Activated CD4-positive, alpha-beta T cell treated with anti-CD3 and anti-CD28 coated beads, Interleukin-2, Interleukin-4, amounts not matched to agents 100 ng/mL and 50 ng/mL, durations not matched to agents 16 hours and 8 hours (primary cell): ENCODE measurements at regions not wholly inside any gene's neighbourhood (a gene's known extent, or its start where the extent isn't known, plus 50 kb on each side); places are given as distances from the start of the nearest gene placed in this dataset.

Source experiments
- DNase-seq: peaks from one replicate; pipeline ENCODE4 v3.0.0-alpha.2; 2020; ENCODE audit warnings: low spot score

GRCh38 chr11:28677721-28678120, 569.5 kb downstream of the METTL15 start:
- DNase-seq: no peak

DNA sequence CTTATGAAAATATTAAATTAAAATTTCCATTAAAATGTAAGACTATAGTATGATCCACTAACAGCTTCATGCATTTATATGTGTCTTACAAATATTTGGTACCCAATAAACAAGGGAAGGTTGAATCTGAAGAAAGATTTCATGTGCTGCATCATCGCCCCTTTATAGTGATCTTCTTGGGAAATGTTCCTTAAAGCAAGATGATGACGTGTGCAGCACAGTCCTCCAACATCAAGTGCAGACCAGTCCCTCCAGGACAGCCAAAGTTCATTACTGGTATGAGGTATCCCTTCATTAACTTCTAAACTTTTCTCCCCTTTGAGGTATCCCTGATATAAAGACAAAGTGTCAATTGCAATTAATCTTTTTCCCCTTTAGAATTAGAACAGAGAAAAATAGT, 567.0 kb downstream of the METTL15 start:
- DNase-seq: no peak

GRCh38 chr11:28674433-28675103, 566.4 kb downstream of the METTL15 start:
- DNase-seq: no peak

- DNase-seq: no peak
These were observed 565.7 kb downstream of the METTL15 start for GRCh38 chr11:28673691-28674432.

GRCh38 chr11:28671274-28671673, 563.1 kb downstream of the METTL15 start:
- no peak for DNase-seq

DNA sequence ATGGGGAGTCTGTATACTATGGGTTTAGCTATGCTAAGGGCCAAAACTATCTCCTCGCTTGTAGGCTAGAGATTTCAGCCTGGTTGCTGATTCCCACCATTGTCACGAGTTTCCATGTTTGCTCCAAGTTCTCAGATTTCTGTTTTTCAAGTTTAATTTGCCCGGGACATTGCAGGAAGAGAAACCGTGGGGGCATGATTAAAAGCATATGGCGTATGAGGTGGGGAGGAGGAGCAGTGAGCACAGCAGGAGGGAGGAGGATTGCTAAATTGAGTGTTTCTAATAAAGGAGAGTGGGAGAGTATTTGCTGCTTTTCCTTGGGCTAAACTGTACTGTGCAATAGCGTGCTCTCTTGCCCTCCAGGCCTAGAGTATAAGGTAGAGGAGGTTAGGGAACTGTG, 558.4 kb downstream of the METTL15 start:
- no peak for DNase-seq

DNA sequence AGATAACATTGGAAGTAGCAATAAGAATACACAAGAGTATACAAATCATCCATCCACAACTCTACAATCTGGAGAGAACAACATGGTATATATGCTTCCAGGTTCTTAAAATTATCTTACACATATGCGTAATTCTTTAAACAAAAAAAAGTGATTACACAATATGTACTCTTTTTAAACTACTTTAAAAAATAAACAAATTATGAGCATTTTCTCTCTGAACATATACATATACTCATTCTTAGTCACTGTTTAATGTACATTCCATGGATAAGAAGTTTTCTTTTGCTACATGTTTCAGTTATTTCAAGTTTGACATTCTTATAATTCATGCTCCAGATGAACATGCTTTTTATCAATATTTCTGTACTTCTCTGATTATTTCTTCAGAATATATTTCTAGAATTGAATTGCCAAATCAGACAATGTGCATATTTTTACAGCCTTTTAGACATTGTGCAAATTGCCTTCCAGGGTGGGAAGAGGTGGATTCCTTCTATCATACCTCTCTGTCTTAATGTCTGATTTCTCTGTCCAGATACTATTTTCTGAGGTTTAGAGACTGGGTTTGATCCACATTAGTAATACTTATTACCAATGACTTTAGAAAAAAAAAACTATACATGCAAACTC, 551.6 kb downstream of the METTL15 start:
- no peak for DNase-seq

GRCh38 chr11:28657378-28658030, 549.3 kb downstream of the METTL15 start:
- no peak for DNase-seq

GRCh38 chr11:28654191-28654590, 546.0 kb downstream of the METTL15 start:
- no peak for DNase-seq

- DNase-seq: no peak
These were observed 541.7 kb downstream of the METTL15 start for GRCh38 chr11:28649922-28650321.

DNA sequence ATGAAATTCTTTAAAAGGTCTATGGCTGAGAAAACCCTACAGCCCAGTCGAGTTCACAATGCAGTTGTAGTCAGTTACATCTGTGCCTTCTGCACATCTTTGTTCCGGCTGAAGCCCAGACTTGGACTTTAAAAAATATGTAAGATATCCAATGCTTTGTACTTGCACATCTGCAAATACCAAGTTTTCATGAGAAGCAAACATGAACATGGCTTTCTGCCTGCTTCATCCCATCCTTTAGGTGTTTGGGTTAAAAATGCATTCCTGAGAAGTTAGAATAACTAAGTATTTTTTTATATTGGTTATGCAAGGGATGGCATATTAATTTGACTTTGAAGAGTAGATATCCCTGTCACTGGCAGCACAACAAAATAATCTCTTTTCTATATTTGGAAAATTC, 528.4 kb downstream of the METTL15 start:
- no peak for DNase-seq

DNA sequence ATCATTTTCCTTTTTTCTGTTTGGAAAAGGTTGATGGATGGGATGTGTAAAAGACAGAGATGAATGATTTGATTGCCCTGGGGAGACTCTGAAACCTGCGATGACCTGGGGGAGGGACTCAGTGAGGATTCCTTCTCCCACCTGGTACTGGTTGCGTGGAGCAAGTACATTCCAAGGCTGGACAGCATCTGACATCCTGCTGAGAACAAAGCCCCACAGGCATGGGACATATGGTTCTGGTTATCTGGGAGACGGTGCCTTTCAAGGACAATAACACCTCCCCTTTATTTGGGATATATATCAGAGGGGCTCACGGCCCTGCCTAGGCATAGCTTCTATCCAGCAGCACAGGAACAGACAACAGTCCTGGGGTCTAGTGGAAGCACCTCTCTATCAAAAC, 527.8 kb downstream of the METTL15 start:
- no peak for DNase-seq

GRCh38 chr11:28632338-28632737, 524.1 kb downstream of the METTL15 start:
- DNase-seq: no peak

GRCh38 chr11:28631148-28631547, 523.0 kb downstream of the METTL15 start:
- DNase-seq: no peak

GRCh38 chr11:28629235-28629634, 521.0 kb downstream of the METTL15 start:
- no peak for DNase-seq

GRCh38 chr11:28628412-28628811, 520.2 kb downstream of the METTL15 start:
- DNase-seq: no peak

DNA sequence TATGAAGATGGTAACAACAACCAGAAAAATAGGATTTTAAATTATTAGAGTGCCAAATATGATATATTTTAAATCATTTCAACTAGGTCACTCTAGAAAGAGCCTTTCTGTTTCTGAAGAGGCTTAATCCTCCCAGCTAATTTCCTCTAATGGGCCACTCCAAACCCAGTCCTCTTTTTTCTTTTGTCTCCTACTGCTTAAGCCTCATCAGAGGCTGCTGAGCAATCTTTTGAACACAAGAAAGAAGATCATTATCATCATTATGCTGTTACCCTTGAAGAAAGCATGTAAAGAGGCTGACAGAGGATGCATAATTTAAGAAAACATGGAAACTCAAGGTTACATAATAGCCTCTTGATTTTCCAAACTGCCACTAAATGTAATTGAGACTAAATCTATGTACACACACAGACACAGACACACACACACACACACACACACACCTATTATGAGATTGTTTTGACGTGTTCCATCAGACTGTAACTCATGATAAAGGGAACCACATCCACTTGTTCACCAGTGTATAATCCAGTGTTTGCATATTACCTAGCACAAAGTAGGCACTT, 519.6 kb downstream of the METTL15 start:
- no peak for DNase-seq

- DNase-seq: no peak
These were observed 517.3 kb downstream of the METTL15 start for GRCh38 chr11:28625532-28625931.

DNA sequence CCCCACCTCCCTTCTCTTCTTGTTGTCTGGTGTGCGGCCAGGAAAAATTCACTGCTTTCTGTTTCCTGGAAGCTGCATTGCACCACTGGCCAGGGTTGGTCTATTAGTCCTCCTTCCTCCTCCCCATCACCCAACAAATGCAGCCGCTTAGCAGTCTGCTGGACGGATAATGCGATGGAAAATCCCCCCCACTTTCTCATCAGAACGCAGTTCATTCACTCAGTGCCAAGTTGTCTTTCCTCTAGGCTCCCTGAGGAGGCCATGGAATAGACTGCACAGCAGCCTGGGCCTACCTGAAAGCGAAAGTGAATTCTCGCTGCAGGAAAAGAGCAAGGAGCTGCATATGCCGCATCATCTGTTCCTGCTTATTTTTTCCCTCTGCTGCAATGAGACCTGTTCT, 513.6 kb downstream of the METTL15 start:
- no peak for DNase-seq

DNA sequence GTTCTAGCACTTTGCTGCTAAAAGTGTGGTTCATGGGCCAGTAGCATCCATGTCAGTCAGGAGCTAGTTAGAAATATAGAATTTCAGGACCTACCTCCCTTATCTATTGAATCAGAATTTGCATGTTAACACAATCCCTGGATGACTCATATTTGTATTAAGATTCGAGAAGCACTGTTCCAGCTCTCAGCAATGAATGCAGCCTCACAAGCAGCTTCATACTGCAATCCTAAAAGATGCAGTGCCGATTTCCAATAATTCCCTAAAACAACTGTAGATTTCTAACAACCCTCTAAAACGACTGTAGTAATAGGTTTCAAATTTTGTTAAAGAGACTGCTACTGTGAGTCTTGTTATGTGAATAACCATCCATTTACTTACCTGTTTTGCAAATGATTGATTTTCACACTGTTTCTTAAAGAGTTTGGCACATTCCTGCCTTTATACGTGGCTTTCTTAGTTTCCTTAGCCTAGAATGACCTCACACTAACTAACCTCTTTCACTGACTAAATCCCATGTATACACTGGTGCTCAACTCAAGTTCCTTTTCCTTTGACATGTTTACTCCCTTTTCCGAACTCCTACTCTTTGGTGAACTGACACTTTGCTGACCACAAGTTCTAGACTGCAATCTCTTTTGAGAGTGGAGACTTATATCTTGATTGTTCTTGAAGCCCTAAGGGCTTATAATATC, 511.8 kb downstream of the METTL15 start:
- no peak for DNase-seq

GRCh38 chr11:28618416-28618815, 510.2 kb downstream of the METTL15 start:
- DNase-seq: no peak
